GM03348 (cell line): ENCODE measurements at regions not wholly inside any gene's neighbourhood (a gene's known extent, or its start where the extent isn't known, plus 50 kb on each side); places are given as distances from the start of the nearest gene placed in this dataset.
"Not testable (repeated sequence)": the region's sequence is repeated elsewhere in the genome, so short reads cannot be mapped to it uniquely, and the experiment has no call there.

Source experiments
- DNase-seq: peaks from one replicate; pipeline ENCODE4 v3.0.0; 2012; ENCODE audit warnings: low spot score

GRCh38 chr9:115301581-115301980, 183.6 kb upstream of the TNC start:
- no peak for DNase-seq

DNA sequence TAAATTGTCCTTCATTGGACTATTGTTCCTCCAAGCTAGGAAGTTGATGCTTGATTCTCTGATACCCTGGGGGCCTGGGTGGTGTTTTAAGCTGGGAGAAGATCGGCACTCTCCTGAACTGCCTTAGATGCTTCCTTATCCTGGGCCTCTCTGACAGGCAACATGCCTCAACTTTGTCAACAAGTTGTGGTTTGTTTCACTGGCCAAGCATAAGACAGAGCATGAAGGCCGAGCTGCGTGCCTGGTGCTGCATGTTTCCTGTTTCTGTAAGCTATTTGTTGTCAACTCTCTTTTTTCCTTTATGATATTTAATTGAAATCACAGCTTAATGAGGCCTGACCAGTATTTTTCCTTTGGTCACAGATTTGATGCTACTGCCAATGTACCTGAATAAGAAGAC, 187.6 kb upstream of the TNC start:
- DNase-seq: no peak

DNA sequence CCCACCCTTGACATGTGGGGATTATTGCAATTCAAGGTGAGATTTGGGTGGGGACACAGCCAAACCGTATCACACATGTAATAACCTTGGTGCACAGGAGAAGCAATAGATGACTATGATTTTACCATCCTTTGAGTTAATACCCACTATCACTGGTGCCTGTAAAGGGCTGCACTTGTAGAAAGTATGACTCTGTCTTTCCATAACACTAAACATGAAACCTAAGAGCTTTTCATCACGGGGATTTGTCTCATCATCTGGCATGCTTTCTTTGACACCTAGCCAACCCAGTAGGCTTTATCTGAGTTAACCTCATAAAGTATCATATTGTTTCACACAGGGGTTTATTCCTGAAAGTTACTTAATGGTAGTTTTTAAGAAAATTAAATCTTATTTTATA, 188.9 kb upstream of the TNC start:
- no peak for DNase-seq

- no peak for DNase-seq
These were observed 195.6 kb upstream of the TNC start for GRCh38 chr9:115313545-115313944.

GRCh38 chr9:115326461-115326860, 208.5 kb upstream of the TNC start:
- no peak for DNase-seq

DNA sequence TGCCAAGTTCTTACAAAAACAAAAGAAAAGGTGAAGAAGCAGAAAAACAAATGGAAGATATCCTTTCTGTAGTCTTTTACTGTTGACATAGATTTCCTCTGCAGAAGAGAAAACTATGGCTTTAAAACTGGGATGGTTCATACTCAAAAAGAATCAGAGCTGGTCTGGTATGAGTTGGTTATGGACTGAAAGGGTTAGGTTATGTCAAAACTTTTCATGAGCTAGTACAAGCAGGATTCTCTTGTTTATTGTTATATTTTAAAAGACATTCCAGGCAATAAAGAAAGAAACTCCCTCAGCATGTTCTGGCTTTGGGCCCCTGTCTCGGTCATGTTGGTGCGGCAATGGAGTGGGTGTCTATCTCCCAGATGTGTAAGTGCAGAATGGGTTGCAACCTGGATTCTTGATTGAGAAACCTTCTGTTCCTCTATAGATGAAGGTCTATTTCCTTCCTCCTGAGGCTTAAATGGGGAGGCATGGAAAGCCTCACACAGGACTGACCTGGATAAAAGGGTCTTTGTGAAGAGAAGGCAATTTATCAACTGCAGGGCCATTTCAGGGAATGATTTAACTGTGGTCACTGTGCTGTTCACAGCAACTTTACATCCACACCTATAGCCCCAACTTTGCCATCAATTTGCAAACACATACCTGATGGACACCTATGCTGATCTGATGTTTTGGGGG, 209.6 kb upstream of the TNC start:
- DNase-seq: peak; percentile 25

DNA sequence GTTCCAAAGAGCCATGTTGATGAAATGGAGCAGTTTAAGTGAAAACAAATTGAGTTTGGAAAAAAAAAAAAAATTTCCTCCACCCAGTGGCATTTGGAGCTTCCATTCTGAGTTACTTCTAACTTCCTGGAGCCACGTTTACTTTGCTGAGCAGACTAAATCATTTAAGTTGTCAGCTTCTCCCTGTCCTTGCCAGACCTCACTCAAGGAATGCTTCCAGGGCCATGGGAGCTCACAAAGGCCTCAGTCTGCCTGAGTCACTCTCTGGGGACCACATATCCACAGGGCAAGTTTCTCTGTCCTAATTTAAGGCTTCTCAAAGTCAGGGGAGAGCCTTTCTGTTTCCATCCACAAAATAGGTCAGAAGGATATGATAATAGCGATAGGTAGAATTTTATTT, 210.3 kb upstream of the TNC start:
- DNase-seq: peak; percentile 84

DNA sequence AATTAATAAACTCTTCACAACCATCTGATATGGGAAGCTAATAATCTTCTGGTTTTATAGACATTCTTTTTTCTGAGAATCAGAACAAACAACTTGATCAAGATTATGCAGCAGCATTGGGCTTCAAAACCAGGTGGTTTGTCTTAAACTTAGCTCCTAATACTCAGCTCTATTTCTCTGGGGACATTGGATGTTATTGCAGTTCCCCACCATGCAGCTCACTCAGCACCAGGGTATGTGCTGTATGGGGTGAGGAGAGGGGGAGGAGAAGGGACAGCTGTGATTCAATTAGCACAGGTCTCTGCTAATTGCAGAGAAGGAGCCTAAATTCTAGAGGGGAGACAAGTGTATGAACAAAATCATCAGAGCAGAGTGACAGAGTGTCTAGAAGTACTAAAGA, 210.7 kb upstream of the TNC start:
- no peak for DNase-seq

DNA sequence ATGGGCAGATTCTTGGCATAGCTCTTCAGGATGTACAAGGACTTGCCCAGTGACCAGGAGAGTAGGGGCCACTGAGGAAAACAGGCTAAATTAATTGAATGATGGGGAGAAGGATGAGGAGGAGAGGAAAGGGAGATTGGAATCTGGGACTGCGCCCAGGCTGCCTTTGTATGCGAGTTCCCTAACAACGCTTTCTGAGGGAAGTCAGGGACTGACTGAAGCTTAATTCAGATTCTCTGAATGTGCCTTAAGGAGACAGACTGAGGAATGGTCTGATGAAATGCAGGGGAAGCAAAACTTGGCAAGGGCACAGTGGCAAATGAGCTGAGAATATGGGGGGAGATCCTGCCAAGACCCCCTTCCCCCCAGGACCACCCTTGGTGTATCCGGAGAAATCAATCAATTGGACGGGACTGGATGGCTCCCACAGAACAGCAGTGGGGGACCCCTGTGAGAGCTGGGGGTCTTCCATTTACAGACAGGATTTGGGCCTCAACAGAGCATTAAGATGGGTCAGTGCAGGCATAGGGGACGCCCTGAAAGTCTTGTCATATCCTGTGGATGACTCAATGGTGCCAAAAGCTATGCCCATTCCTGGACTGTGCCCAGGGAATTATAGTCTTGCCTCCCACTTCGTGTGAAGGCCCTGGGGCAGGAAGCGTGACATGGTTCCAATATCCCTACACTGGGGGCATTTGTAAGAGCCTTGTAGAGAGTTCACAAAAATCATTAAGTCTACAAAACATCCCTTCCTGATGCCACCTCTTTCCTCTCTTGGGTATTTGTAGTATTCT, 215.5 kb upstream of the TNC start:
- DNase-seq: no peak

GRCh38 chr9:115335439-115335838, 217.5 kb upstream of the TNC start:
- no peak for DNase-seq

DNA sequence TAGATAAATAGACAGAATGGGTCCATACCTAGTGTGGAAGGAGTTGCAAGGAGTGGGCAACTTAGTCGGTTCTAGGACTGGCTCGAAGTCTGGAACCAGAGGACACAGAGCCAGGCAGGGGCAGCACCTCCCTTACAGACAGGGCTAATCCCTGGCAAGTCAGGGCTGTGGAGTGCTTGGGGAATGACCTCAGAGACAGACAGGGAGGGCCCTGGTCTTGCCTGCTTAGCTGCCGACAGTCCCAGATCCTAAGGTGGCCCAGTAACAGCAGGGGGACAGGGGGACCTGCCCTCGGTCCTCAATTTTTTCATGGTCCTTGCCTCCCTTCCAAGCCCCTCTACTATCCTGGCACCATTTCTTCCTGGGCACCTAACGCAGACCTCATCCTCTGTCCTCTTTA, 222.4 kb upstream of the TNC start:
- no peak for DNase-seq

DNA sequence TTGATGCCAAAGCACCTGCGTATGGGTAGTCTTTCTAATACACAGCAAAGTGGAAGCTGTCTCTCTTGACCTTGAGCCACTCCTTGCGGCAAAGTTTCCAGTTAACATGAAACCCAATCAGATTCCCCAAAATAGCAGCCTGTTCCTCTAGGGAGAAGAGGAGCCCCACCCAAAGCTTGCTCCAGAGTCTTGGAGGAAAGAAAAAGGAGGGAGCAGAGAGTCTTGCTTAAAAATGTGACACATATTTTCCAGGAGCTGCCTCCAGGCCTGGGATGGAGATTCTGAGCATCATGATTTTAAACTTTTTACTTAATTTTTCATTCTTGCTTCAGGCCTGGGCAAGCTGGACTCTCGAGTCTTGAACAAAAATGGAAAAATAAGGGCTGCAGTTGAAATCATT, 223.5 kb upstream of the TNC start:
- DNase-seq: peak; percentile 33

- not testable (repeated sequence) for DNase-seq
These were observed 229.8 kb upstream of the TNC start for GRCh38 chr9:115347776-115348175.

DNA sequence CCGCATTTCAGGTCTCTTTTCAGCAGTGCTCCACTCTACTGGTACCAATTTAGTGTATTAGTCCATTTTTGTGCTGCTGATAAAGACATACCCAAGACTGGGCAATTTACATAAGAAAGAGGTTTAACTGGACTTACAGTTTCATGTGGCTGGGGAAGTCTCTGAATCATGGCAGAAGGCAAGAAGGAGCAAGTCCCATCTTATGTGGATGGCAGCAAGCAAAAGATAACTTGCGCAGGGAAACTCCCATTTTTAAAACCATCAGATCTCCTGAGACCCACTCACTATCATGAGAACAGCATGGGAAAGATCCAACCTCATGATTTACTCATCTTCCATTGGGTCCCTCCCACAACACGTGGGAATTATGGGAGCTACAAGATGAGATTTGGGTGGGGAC, 231.0 kb upstream of the TNC start:
- not testable (repeated sequence) for DNase-seq

GRCh38 chr9:115349542-115349941, 231.6 kb upstream of the TNC start:
- peak; percentile 35 for DNase-seq

DNA sequence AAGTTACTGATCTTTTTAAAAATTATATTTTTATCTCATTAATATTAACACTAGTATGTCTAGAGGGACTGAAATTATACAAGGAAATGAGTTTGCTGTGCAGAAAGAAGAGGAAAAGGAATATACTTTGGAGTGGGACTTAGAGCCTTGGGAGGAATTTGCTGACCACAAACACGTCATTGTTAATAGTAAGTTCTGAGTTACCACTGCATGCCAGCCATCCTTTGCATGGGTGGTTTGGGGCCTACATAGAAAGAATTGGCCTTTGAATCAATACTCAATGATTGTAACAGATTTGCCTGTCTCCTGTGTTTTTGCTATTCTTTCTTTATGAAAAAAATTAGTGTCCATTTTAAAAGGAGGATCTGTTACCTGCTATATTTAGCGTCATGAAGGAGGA, 232.6 kb upstream of the TNC start:
- no peak for DNase-seq

- DNase-seq: peak; percentile 21
These were observed 235.7 kb upstream of the TNC start for GRCh38 chr9:115353681-115354080.

- DNase-seq: no peak
These were observed 239.9 kb upstream of the TNC start for GRCh38 chr9:115357821-115358220.

DNA sequence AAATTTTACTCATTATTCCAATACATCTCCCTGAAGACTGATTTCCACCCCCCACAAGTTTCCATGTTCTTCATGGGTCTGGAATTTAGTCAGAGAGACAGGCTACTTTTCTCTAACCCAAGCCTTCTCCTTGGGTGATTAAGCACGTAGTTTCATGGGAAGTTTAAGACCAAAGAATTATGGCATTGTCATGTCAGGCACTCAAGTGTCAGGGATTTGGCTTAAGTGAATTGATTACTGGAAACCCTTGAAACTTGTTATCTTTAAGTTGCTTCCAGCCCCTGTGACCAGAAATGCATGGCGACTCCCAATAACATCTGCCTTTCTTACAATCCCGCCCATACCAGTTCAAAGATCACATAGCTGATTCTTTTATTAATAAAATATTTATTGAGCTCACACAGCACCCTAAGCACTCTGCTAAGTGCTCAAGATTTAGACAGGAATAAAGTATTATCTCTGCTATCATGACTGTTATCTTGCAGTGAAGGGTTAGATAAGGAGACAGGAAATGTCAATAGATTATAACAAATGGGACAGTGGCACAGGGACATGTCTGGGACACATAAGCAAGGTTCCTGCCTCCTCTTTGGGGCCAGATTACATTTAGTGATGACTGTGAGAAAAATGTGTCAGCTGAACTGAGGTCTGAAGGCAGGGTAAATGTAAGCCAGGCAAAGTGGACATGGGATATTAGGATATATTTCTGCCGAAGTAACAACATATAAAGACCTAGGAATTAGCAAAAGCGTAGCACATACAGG, 241.2 kb upstream of the TNC start:
- DNase-seq: no peak

GRCh38 chr9:115360122-115360521, 242.2 kb upstream of the TNC start:
- no peak for DNase-seq

DNA sequence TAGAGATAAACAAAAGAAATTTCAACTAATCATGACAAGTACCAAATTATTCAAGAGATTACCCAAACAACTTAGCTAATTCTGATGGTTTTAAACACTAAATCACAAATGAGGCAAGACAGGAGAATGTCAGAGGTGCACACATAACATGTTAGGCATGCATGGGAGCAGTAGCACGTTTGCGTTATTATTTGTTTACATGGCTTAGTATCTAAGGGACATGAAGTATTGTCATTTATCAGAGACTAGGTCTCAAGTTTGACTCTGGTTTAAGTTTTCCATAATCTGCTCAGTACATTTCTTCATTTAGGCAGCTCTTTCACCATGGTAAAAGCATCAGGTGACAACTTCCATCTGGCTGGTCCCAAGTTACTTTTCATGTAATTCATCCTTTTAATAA, 244.1 kb upstream of the TNC start:
- no peak for DNase-seq

- no peak for DNase-seq
These were observed 244.7 kb upstream of the TNC start for GRCh38 chr9:115362640-115363039.

- no peak for DNase-seq
These were observed 247.0 kb upstream of the TNC start for GRCh38 chr9:115364991-115365390.
